22Rv1 (cell line): ENCODE measurements at regions not wholly inside any gene's neighbourhood (a gene's known extent, or its start where the extent isn't known, plus 50 kb on each side); places are given as distances from the start of the nearest gene placed in this dataset.

Source experiments
- H3K27ac ChIP-seq: fragments of 450-650 bp; 2 replicates; pipeline ENCODE4 v1.5.1; 2017
- CTCF ChIP-seq: fragments of 450-650 bp; IDR thresholded peaks from 2 replicates; pipeline ENCODE4 v1.5.1; 2017; ENCODE audit warnings: mild to moderate bottlenecking
- ZFX ChIP-seq: fragments of 450-650 bp; IDR thresholded peaks from 2 replicates; pipeline ENCODE4 v1.6.1; 2017; ENCODE audit warnings: antibody characterized with exemption, borderline replicate concordance

DNA sequence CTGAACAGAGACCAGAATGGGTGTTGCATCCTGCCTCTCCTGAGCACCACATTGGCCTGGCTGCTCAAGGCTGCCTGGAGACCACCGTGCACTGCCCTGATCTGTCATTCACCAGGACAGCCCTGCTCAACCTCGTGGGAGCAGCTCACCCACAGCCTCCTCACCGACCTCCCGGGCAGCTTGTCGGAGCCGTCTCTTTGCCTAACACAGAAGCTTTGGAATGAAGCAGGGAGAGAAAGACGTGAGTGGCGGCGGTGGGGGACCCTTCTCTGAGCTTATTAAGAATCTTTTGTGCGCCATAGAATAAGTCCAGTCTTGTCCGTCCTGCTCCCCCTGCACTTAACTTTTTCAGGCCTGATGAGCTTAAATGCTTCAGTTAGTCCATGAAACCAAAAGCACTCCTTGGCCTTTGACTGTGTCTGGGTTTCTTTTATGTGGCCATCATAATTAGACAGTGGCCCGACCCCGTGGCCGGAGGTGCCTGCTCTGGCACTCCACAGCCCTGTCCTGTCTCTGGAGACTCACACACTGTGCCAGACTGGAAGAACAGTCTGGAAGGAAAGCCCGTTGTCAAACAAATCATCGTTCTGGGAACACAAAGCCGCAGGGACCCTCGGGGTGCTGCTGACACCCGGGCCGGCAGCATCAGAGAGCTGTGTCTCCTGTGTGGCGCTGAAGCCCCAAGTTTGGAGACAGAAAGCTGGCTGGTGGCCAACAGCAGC lies 192.8 kb downstream of the BCOR start:
- H3K27ac ChIP-seq = no peak overlapping the region
- TF ChIP-seq CTCF (no peak), ZFX (no peak)

DNA sequence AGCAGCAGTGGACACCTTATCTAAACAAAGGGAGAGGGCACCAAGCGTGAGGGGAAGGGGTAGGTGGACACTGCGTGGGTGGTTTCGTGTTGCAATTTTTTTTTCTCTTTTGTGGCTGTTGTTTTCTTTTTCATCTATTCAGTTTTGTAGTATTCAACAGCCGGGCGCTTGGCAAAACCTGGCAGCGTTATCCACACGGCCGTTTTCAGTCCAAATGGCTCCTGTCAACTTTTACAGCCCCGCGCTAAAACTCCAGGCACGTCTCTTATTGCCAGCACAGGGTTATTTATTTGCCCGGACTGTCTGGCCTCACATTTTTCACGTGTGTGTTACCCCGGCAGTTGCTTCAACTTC lies 192.2 kb downstream of the BCOR start:
- H3K27ac ChIP-seq = no peak overlapping the region
- TF ChIP-seq ZFX (no peak), CTCF (no peak)

GRCh38 chrX:39905946-39906345 lies 191.8 kb downstream of the BCOR start:
- H3K27ac ChIP-seq = no peak overlapping the region
- TF ChIP-seq ZFX (no peak), CTCF (no peak)

- TF ChIP-seq CTCF = no peak
- H3K27ac ChIP-seq = no peak overlapping the region
These were observed 189.6 kb downstream of the BCOR start for GRCh38 chrX:39907964-39908661.

GRCh38 chrX:39909996-39910395 lies 187.8 kb downstream of the BCOR start:
- TF ChIP-seq ZFX (no peak), CTCF (no peak)
- no peak overlapping the region for H3K27ac ChIP-seq

DNA sequence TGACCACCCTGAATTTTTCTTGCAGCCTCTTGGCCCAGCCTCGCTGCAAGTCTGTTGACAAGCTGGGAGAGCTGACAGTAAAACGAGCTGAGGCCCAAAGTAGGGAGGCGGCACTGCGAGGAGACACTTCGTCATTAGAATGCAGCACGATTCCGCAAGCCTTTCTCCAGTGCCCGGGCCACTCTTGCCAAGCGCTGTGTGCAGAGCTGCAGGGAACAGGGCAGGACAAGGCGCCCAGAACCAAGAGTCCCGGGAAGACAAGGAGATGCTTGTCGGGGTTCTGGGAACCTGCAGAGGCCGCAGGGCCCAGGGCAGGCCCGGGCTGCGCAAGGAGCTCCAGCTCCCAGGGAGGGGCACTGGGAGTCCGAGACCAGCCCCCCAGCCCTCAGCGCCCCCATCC lies 187.1 kb downstream of the BCOR start:
- H3K27ac ChIP-seq = no peak overlapping the region
- TF ChIP-seq ZFX (no peak), CTCF (no peak)

GRCh38 chrX:39911278-39911897 lies 186.4 kb downstream of the BCOR start:
- H3K27ac ChIP-seq = no peak overlapping the region
- TF ChIP-seq CTCF = no peak
- no peak for TF ChIP-seq ZFX
